ENCODE measurements at regions not wholly inside any gene's neighbourhood (a gene's known extent, or its start where the extent isn't known, plus 50 kb on each side); places are given as distances from the start of the nearest gene placed in this dataset.

DNA sequence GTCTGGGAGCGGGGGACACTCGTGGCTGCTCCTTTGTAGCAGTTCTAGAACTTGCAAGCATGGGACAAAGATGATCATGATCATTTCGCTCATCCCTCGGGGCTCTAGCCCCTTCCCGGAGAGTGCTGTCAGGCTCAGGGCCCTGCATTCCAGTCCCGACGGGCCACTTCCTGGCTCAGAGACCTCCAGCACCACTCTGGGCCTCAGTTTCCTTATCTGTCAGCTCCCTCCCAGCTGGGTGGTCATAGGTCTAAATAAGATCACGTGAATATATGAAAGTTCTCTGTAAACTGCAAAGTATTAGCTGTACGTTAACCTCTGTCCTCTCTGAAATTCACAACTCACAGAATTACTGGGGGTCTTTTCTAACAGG is 52.8 kb upstream of the SLC6A11 start:
- no peak for DNase-seq (ENCODE audit: low read depth)
- H3K4me3 ChIP-seq (replicated peaks; ENCODE audit: low read depth, low read length): no peak overlapping the region
- TF ChIP-seq, protein P1, sequence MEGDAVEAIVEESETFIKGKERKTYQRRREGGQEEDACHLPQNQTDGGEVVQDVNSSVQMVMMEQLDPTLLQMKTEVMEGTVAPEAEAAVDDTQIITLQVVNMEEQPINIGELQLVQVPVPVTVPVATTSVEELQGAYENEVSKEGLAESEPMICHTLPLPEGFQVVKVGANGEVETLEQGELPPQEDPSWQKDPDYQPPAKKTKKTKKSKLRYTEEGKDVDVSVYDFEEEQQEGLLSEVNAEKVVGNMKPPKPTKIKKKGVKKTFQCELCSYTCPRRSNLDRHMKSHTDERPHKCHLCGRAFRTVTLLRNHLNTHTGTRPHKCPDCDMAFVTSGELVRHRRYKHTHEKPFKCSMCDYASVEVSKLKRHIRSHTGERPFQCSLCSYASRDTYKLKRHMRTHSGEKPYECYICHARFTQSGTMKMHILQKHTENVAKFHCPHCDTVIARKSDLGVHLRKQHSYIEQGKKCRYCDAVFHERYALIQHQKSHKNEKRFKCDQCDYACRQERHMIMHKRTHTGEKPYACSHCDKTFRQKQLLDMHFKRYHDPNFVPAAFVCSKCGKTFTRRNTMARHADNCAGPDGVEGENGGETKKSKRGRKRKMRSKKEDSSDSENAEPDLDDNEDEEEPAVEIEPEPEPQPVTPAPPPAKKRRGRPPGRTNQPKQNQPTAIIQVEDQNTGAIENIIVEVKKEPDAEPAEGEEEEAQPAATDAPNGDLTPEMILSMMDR (IDR thresholded peaks at IDR 0.05; ENCODE audit: low read length, missing control alignments): no peak

DNA sequence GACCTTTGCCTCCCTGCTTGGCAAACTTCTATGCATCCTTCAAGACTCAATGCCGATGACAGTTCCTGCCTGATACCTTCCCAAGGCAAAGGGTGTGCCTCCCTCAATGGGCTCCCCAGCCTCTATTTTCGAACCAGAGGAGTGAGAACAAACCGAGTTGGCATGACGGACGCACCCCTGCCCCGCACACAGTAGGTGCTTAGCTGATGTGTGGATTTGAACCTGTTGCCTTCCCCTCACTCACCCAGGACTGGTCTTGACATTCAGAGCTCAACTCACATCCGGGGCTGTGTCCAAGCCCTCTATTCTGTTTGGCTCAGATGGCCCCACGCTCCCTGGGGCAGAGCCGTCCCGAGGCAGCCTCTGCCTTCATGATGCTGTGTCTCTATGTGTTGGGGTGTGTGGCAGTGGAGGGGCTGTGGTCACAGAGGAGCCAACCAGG is 52.2 kb upstream of the SLC6A11 start:
- TF ChIP-seq, protein P1 (IDR thresholded peaks at IDR 0.05; ENCODE audit: low read length, missing control alignments): no peak
- no peak overlapping the region for H3K4me3 ChIP-seq (replicated peaks; ENCODE audit: low read depth, low read length)
- no peak for DNase-seq (ENCODE audit: low read depth)

DNA sequence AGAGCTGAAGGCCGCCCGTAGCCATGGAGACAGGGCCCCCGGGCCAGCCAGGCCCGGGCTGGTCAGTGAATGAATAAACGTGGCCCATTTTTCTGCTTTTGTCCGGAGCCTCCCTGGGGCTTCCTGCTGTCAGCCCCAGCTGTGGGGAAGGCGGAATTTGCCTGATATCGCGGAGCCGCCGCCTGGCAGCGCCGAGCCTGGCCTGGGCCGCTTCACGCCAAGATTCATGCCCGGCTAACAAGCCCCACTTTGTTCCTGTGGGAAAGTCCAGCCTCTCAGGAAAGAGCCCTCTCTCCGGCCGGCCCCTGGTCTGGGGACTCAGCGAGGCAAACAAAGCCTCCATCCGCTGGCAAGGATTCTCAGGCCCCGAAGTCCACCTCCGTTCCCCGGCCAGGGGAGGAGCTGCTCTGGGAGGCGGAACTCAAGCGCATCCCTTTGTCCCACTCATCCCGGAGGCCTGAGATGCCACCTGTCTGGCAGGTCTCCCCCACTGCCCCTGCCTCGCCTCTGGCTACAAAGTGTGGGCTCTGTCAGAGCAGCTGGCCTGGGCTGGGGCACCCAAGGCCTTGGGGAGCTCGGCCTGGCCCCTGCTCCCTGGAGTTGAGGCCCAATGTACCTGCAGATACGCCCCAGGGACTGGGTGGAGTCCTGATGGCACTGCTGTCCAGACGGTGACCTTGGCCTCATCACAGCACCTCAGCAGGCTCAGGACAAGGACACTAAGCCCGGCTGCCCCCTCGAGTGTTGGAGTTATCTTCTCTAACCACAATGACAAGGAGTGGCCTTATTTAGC is 51.6 kb upstream of the SLC6A11 start:
- no peak for DNase-seq (ENCODE audit: low read depth)
- TF ChIP-seq, protein P1 (IDR thresholded peaks at IDR 0.05; ENCODE audit: low read length, missing control alignments): no peak
- no peak overlapping the region for H3K4me3 ChIP-seq (replicated peaks; ENCODE audit: low read depth, low read length)

DNA sequence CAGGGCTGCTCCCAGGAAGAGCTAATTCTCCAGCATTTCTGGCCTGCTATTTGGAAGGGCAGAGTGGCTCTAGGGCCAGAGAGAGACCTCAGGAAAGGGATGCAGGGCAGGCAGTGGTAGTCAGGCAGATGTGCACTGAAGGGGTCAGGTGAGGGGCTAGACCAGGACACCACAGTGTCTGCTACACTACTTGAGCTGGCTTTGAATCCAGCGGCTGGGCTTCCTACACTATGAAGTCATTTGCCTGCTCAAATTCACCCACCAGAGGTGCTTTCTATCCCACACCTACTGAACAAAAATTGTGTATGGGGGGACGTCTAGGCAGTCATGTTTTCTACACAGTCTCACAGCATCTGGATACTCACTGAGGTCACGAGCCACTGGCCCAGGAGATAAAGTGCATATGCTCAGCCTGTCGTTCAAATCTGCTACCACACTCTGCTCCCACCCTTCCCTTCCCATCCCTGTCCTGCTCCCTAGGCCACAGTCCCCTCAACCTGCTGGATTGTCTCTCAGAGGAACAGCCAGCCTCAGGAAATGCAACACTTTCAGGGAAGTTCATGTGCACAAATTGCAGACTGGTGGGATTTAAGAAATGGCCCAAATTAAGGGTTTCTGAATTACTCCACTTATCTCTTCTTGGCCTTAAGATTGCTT is 49.9 kb upstream of the SLC6A11 start:
- DNase-seq (ENCODE audit: low read depth): no peak
- TF ChIP-seq, protein P1 (IDR thresholded peaks at IDR 0.05; ENCODE audit: low read length, missing control alignments): no peak
- H3K4me3 ChIP-seq (replicated peaks; ENCODE audit: low read depth, low read length): no peak overlapping the region

All from fibroblast of pulmonary artery (primary cell).